Body of pancreas (tissue), 4 donors: ENCODE measurements at regions not wholly inside any gene's neighbourhood (a gene's known extent, or its start where the extent isn't known, plus 50 kb on each side); places are given as distances from the start of the nearest gene placed in this dataset.

Source experiments
- ATAC-seq: fragments of 150-250 bp; one replicate; pipeline ENCODE4 v1.9.1; 2016
- DNase-seq, 4 donors: peaks; one replicate each; pipeline ENCODE4 v3.0.0-alpha.2; 2019
- H3K27ac ChIP-seq, 4 donors: fragments of 200-600 bp; sonication (generic); 1 replicate in 3 of 4; 2 replicates in 1 of 4; pipeline versions ENCODE4 v1.5.1 to v1.6.1; 2016 to 2019; ENCODE audit warnings: mild to moderate bottlenecking in 1 of 4, mixed read lengths in 1 of 4, moderate library complexity in 1 of 4
- H3K27me3 ChIP-seq, 2 donors: fragments of 200-600 bp; sonication (generic); one replicate each; pipeline ENCODE4 v1.6.0; 2016; ENCODE audit warnings: mild to moderate bottlenecking in 1 of 2
- H3K36me3 ChIP-seq, 2 donors: fragments of 200-600 bp; sonication (generic); replicated peaks in 1 of 2; 2 replicates each; pipeline ENCODE4 v1.5.1; 2016; ENCODE audit warnings: low read depth in 2 of 2; ENCODE audit not compliant: insufficient read depth in 1 of 2
- H3K4me1 ChIP-seq: fragments of 200-600 bp; sonication (generic); one replicate; pipeline ENCODE4 v1.6.0; 2016
- H3K4me3 ChIP-seq, 2 donors: fragments of 200-600 bp; sonication (generic); 1 replicate in 1 of 2; 2 replicates in 1 of 2; pipeline ENCODE4 v1.5.1; 2016 to 2019
- H3K9me3 ChIP-seq, 3 donors: fragments of 200-600 bp; sonication (generic); 1 replicate in 2 of 3; 2 replicates in 1 of 3; pipeline ENCODE4 v1.5.1; 2016
- POLR2A ChIP-seq, 3 donors: fragments of 450-650 bp; IDR thresholded peaks; one replicate each; pipeline ENCODE4 v1.6.1; 2016; ENCODE audit warnings: antibody characterized with exemption in 3 of 3, mild to moderate bottlenecking in 2 of 3
- WGBS, 2 donors: methylation state at CpG; one replicate each; pipeline ENCODE4 v1.1.5; 2017; 5-methylcytosine and 5-hydroxymethylcytosine counted together
- intact Hi-C: fragments of 100-400 bp; cut with DNase I; formaldehyde crosslinking; loops from one replicate; pipeline ENCODE4 v1.15.1; 2023
- TF ChIP-seq, protein P1 (sequence below), 7 experiments: fragments of 450-650 bp in 4 of 7; fragments of 200-600 bp in 3 of 7; sonication (generic) in 3 of 7; IDR thresholded peaks; one replicate each; pipeline ENCODE4 v1.5.1; 2016 to 2019; ENCODE audit warnings: antibody characterized with exemption in 7 of 7

DNA sequence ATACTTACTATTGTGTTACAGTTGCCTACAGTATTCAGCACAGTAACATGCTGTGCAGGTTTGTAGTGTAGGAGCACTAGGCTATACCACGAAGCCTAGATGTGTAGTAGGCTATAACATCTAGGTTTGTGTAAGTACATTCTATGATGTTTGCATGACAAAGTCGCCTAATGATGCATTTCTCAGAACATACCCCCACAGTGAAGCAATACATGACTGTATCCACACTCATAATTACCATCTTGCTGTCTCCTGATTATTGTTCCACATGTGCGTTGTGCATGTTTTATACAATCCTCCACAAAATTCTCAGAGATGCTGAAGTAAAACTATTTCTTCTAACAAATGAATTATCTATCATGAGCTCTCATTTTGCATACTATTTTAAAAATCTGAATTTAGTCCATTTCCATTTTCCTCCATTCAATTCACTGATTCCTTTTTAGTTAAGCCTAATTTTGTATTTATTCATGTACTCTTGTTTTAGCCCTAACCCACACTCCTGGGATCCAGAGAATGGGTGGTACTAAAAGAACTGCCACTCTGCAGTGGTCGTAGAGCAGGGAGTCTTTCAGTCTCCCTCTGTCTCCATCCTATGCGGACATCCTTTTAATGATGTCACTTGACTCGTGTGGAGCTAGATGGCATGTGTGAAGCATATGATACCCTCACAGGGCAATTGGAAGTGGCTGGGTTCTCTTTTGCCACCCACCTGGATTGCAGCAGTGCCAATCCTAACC, 67.6 kb upstream of the CAV2 start:
- Histone ChIP-seq H3K4me1 (peaks cover 6% of the 10 kb centered on the region), H3K4me3 (no peak overlapping the region), H3K36me3 (no peaks in the 10 kb centered on the region), H3K27ac (no peak overlapping the region), H3K27me3 (no peaks in the 10 kb centered on the region), H3K9me3 (no peaks in the 10 kb centered on the region)
- TF ChIP-seq POLR2A (IDR thresholded peaks at IDR 0.05), result no peak
- TF ChIP-seq, protein P1, sequence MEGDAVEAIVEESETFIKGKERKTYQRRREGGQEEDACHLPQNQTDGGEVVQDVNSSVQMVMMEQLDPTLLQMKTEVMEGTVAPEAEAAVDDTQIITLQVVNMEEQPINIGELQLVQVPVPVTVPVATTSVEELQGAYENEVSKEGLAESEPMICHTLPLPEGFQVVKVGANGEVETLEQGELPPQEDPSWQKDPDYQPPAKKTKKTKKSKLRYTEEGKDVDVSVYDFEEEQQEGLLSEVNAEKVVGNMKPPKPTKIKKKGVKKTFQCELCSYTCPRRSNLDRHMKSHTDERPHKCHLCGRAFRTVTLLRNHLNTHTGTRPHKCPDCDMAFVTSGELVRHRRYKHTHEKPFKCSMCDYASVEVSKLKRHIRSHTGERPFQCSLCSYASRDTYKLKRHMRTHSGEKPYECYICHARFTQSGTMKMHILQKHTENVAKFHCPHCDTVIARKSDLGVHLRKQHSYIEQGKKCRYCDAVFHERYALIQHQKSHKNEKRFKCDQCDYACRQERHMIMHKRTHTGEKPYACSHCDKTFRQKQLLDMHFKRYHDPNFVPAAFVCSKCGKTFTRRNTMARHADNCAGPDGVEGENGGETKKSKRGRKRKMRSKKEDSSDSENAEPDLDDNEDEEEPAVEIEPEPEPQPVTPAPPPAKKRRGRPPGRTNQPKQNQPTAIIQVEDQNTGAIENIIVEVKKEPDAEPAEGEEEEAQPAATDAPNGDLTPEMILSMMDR (IDR thresholded peaks at IDR 0.05), result no peak
- ATAC-seq (no peak), DNase-seq (no peak)
- WGBS, 2 donors, result 91 to 95% methylated on average over 6 of the region's 6 CpGs
- intact Hi-C loops, result no loop called here

DNA sequence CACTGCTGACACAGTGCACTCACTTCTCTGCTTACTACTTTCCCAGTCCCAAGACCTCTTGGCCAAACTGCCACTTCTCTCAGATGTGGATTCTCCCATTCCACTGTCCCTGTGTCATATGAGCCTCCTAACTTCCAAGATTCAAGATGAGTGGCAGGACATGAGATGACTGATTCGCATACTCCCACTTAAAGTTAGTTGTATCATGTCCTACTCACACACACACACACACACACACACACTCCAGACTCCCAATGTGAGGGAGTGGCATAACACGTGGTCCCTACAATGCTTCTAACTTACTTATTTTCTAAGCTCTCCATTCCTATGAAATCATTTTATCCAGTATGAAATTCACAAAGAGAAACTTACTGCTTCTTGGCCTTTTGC, 67.0 kb upstream of the CAV2 start:
- TF ChIP-seq, protein P1 (IDR thresholded peaks at IDR 0.05), result no peak
- no peak for TF ChIP-seq POLR2A (IDR thresholded peaks at IDR 0.05)
- 87 to 98% methylated on average over 2 of the region's 2 CpGs for WGBS, 2 donors
- H3K36me3 ChIP-seq, result no peaks in the 10 kb centered on the region
- no peaks in the 10 kb centered on the region for H3K27me3 ChIP-seq
- no peak overlapping the region for H3K27ac ChIP-seq
- no peak for DNase-seq
- H3K4me3 ChIP-seq, result no peak overlapping the region
- intact Hi-C loops, result no loop called here
- peaks cover 6% of the 10 kb centered on the region for H3K4me1 ChIP-seq
- no peak for ATAC-seq
- H3K9me3 ChIP-seq, result no peaks in the 10 kb centered on the region

DNA sequence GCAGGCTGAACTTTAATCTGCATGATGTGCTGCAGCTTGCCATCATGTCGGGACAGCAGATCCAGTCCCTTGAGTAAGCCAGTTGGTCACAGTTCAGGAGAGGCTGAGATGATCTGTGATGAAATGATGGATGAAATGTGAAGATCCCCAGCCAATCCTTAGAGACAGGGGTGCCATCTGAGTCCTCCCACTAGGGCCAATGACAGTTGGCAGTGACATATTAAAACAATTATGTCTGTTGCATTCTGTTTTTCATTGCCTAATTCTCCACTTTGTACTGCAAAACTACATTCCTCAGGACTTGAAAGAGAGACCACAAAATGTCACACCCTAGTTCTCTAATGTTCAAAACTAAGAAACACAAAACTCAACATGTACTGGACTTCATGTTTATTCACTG, 66.3 kb upstream of the CAV2 start:
- ATAC-seq, result no peak
- intact Hi-C loops, result no loop called here
- 81 to 100% methylated on average over 1 of the region's 1 CpG for WGBS, 2 donors

DNA sequence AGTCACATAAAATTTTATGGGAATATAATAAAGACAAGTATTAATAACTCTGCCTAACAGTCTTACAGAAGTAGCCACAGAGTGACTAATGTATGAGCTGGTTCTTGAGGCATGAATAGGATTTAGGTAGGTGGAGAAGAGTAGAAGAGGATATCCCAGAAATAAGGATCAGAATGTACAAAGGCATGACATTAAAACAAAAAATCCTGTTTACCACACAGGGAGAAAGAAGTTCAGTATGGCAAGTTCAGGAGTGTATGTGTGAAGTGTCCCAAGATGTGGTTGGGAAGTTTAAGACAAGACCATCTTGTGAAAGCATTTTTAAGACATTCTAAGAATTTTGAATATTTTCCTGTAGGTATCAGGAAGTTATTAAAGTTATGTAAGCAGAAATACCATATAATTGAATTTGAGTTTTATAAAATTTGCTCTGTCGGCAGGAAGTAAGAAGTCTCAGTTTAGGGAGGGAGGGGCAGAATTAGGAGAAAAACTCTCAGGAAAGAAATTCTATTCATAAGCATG, 64.7 kb upstream of the CAV2 start:
- ATAC-seq, result no peak
- Histone ChIP-seq H3K4me3 (no peak overlapping the region), H3K4me1 (peaks cover 6% of the 10 kb centered on the region), H3K9me3 (no peaks in the 10 kb centered on the region), H3K27ac (no peak overlapping the region), H3K36me3 (no peaks in the 10 kb centered on the region), H3K27me3 (no peaks in the 10 kb centered on the region)
- DNase-seq, result no peak
- WGBS, 2 donors, result 90 to 95% methylated on average over 1 of the region's 1 CpG
- TF ChIP-seq POLR2A (IDR thresholded peaks at IDR 0.05), result no peak
- TF ChIP-seq, protein P1 (IDR thresholded peaks at IDR 0.05), result no peak
- intact Hi-C loops, result no loop called here

More for the DNA sequence above, 66.3 kb upstream of the CAV2 start:
- no peak overlapping the region for H3K4me3 ChIP-seq
- H3K27me3 ChIP-seq, result no peaks in the 10 kb centered on the region
- peaks cover 6% of the 10 kb centered on the region for H3K4me1 ChIP-seq
- no peaks in the 10 kb centered on the region for H3K36me3 ChIP-seq
- no peak for DNase-seq
- TF ChIP-seq, protein P1 (IDR thresholded peaks at IDR 0.05), result no peak
- TF ChIP-seq POLR2A (IDR thresholded peaks at IDR 0.05), result no peak
- no peaks in the 10 kb centered on the region for H3K9me3 ChIP-seq
- no peak overlapping the region for H3K27ac ChIP-seq
